Activated CD4-positive, CD25-positive, alpha-beta regulatory T cell treated with anti-CD3 and anti-CD28 coated beads, Interleukin-2, amount 50 U/mL, for 24 hours (primary cell): ENCODE measurements at regions not wholly inside any gene's neighbourhood (a gene's known extent, or its start where the extent isn't known, plus 50 kb on each side); places are given as distances from the start of the nearest gene placed in this dataset.
"Not testable (repeated sequence)": the region's sequence is repeated elsewhere in the genome, so short reads cannot be mapped to it uniquely, and the experiment has no call there.

Experiments
- ATAC-seq, 2 donors: fragments of 150-1000 bp; cut with Tn5 transposase; one replicate each; pipeline ENCODE4 v1.10.0; 2021; ENCODE audit warnings: mild to moderate bottlenecking in 1 of 2, moderate library complexity in 1 of 2

- no peak for ATAC-seq
These were observed 620.3 kb downstream of the CCSER2 start for GRCh38 chr10:84948644-84949043.

- no peak for ATAC-seq
These were observed 623.2 kb downstream of the CCSER2 start for GRCh38 chr10:84951616-84952015.

GRCh38 chr10:84957427-84957826, 629.0 kb downstream of the CCSER2 start:
- ATAC-seq, result no peak

- ATAC-seq, result no peak
These were observed 637.1 kb downstream of the CCSER2 start for GRCh38 chr10:84965468-84965867.

- ATAC-seq, result no peak
These were observed 638.5 kb downstream of the CCSER2 start for GRCh38 chr10:84966708-84967441.

- ATAC-seq, result not testable (repeated sequence)
These were observed 640.9 kb downstream of the CCSER2 start for GRCh38 chr10:84969297-84969696.

- ATAC-seq, result no peak
These were observed 658.6 kb downstream of the CCSER2 start for GRCh38 chr10:84987039-84987438.

GRCh38 chr10:84988011-84988410, 659.6 kb downstream of the CCSER2 start:
- ATAC-seq, result no peak

- ATAC-seq, result no peak
These were observed 662.3 kb downstream of the CCSER2 start for GRCh38 chr10:84990713-84991112.

- ATAC-seq, result no peak
These were observed 662.9 kb downstream of the CCSER2 start for GRCh38 chr10:84991301-84991700.

- no peak for ATAC-seq
These were observed 665.1 kb downstream of the CCSER2 start for GRCh38 chr10:84993251-84994035.

GRCh38 chr10:84994722-84995121, 666.3 kb downstream of the CCSER2 start:
- no peak for ATAC-seq

GRCh38 chr10:84996580-84996979, 668.2 kb downstream of the CCSER2 start:
- ATAC-seq, result no peak

- ATAC-seq, result no peak
These were observed 669.5 kb downstream of the CCSER2 start for GRCh38 chr10:84997870-84998269.

- ATAC-seq, result no peak
These were observed 671.5 kb downstream of the CCSER2 start for GRCh38 chr10:84999929-85000328.

- peak in 1 of 2 donors; percentile 17 for ATAC-seq
These were observed 674.7 kb downstream of the CCSER2 start for GRCh38 chr10:85003083-85003482.

- no peak for ATAC-seq
These were observed 680.2 kb downstream of the CCSER2 start for GRCh38 chr10:85008488-85009184.

- ATAC-seq, result no peak
These were observed 683.9 kb downstream of the CCSER2 start for GRCh38 chr10:85012305-85012704.

- ATAC-seq, result no peak
These were observed 698.6 kb downstream of the CCSER2 start for GRCh38 chr10:85026878-85027467.

- no peak for ATAC-seq
These were observed 704.6 kb downstream of the CCSER2 start for GRCh38 chr10:85032981-85033380.

GRCh38 chr10:85036661-85037060, 708.3 kb downstream of the CCSER2 start:
- no peak for ATAC-seq

- ATAC-seq, result no peak
These were observed 710.9 kb downstream of the CCSER2 start for GRCh38 chr10:85039311-85039710.

GRCh38 chr10:85043207-85043606, 714.8 kb downstream of the CCSER2 start:
- ATAC-seq, result no peak
